HEK293T (cell line): ENCODE measurements at regions not wholly inside any gene's neighbourhood (a gene's known extent, or its start where the extent isn't known, plus 50 kb on each side); places are given as distances from the start of the nearest gene placed in this dataset.

Experiments
- CTCF ChIA-PET: fragments of 350-600 bp; formaldehyde crosslinking; extraction: SDS; loops from one replicate; lab custom pipeline; 2021; ENCODE audit warnings: antibody characterized with exemption, inconsistent platforms; lab: Yijun Ruan, JAX
- POLR2A ChIA-PET: fragments of 350-600 bp; formaldehyde crosslinking; extraction: SDS; loops from one replicate; lab custom pipeline; 2020; ENCODE audit warnings: antibody characterized with exemption, inconsistent platforms; lab: Yijun Ruan, JAX
- DNase-seq: peaks from one replicate; pipeline ENCODE4 v3.0.0; 2012; ENCODE audit warnings: mixed read lengths; ENCODE audit errors: extremely low spot score
- ARNT ChIP-seq: fragments of 450-650 bp; IDR thresholded peaks from 2 replicates; pipeline ENCODE4 v1.6.1; 2017; ENCODE audit warnings: mild to moderate bottlenecking
- BHLHE40 ChIP-seq: fragments of 450-650 bp; IDR thresholded peaks from 2 replicates; pipeline ENCODE4 v1.6.1; 2016; ENCODE audit warnings: mild to moderate bottlenecking, moderate library complexity, borderline replicate concordance
- CTBP1 ChIP-seq: fragments of 450-650 bp; IDR thresholded peaks from 2 replicates; pipeline ENCODE4 v1.6.1; 2016; ENCODE audit warnings: borderline replicate concordance
- ELF4 ChIP-seq: fragments of 450-650 bp; IDR thresholded peaks from 2 replicates; pipeline ENCODE4 v1.6.1; 2017; ENCODE audit warnings: antibody characterized with exemption
- FOXA1 ChIP-seq: fragments of 450-650 bp; IDR thresholded peaks from 2 replicates; pipeline ENCODE4 v1.6.1; 2016; ENCODE audit warnings: mild to moderate bottlenecking
- FOXK2 ChIP-seq: fragments of 450-650 bp; IDR thresholded peaks from 2 replicates; pipeline ENCODE4 v1.6.1; 2016; ENCODE audit warnings: mild to moderate bottlenecking
- FOXM1 ChIP-seq: fragments of 450-650 bp; IDR thresholded peaks from 2 replicates; pipeline ENCODE4 v1.6.1; 2017; ENCODE audit warnings: mild to moderate bottlenecking, borderline replicate concordance
- HDGF ChIP-seq: fragments of 450-650 bp; IDR thresholded peaks from 2 replicates; pipeline ENCODE4 v1.6.1; 2017; ENCODE audit warnings: antibody characterized with exemption, borderline replicate concordance
- L3MBTL2 ChIP-seq: fragments of 450-650 bp; conservative IDR thresholded peaks from 2 replicates; pipeline ENCODE4 v1.6.1; 2016; ENCODE audit warnings: mild to moderate bottlenecking
- LEF1 ChIP-seq: fragments of 450-650 bp; IDR thresholded peaks from 2 replicates; pipeline ENCODE4 v1.6.1; 2017; ENCODE audit warnings: mild to moderate bottlenecking, borderline replicate concordance
- NFRKB ChIP-seq: fragments of 450-650 bp; IDR thresholded peaks from 2 replicates; pipeline ENCODE4 v1.6.1; 2016; ENCODE audit warnings: mild to moderate bottlenecking, moderate library complexity
- PKNOX1 ChIP-seq: fragments of 450-650 bp; IDR thresholded peaks from 2 replicates; pipeline ENCODE4 v1.6.1; 2016
- SP1 ChIP-seq: fragments of 450-650 bp; IDR thresholded peaks from 2 replicates; pipeline ENCODE4 v1.6.1; 2017
- SUZ12 ChIP-seq: fragments of 450-650 bp; IDR thresholded peaks from 2 replicates; pipeline ENCODE4 v1.6.1; 2016; ENCODE audit warnings: mild to moderate bottlenecking
- TARDBP ChIP-seq: fragments of 450-650 bp; IDR thresholded peaks from 2 replicates; pipeline ENCODE4 v1.6.1; 2016
- ZNF384 ChIP-seq: fragments of 450-650 bp; IDR thresholded peaks from 2 replicates; pipeline ENCODE4 v1.6.1; 2016

- ChIA-PET POLR2A (no interaction called here), CTCF (interaction anchor here (1.3 kb wide), 1 partner anchor 144 kb away, joined by 4 read pairs; no protein-coding TSS in a partner anchor)
- TF ChIP-seq BHLHE40: no peak
- no peak for TF ChIP-seq L3MBTL2
- no peak for TF ChIP-seq SUZ12
- no peak for DNase-seq
These were observed 262.6 kb downstream of the ADAMTS20 start for GRCh38 chr12:43289426-43289801.

GRCh38 chr12:43288671-43289425, 263.2 kb downstream of the ADAMTS20 start:
- TF ChIP-seq TARDBP: no peak
- no peak for TF ChIP-seq L3MBTL2
- TF ChIP-seq HDGF: no peak
- DNase-seq: peak; percentile 9
- ChIA-PET CTCF (no interaction called here), POLR2A (interaction anchor here (1.5 kb wide), 1 partner anchor 43 kb away, joined by 3 read pairs; no protein-coding TSS in a partner anchor)

- no peak for TF ChIP-seq L3MBTL2
- TF ChIP-seq LEF1: no peak
- TF ChIP-seq ELF4: no peak
- TF ChIP-seq FOXM1: no peak
- TF ChIP-seq HDGF: no peak
- no peak for TF ChIP-seq ARNT
- no peak for TF ChIP-seq NFRKB
- TF ChIP-seq CTBP1: no peak
- no peak for TF ChIP-seq TARDBP
- no peak for TF ChIP-seq SUZ12
- TF ChIP-seq BHLHE40: no peak
- TF ChIP-seq SP1: no peak
- TF ChIP-seq FOXK2: no peak
- ChIA-PET CTCF (interaction anchor here (1.2 kb wide), 1 partner anchor 183 kb away, joined by 4 read pairs; no protein-coding TSS in a partner anchor), POLR2A (interaction anchor here (1.5 kb wide), 1 partner anchor 44 kb away, joined by 3 read pairs; no protein-coding TSS in a partner anchor)
- DNase-seq: peak; percentile 17
These were observed 264.2 kb downstream of the ADAMTS20 start for GRCh38 chr12:43287706-43288383.

- DNase-seq: no peak
- POLR2A ChIA-PET: no interaction called here
- TF ChIP-seq SUZ12 (no peak), ARNT (no peak), BHLHE40 (no peak), NFRKB (no peak), TARDBP (no peak), SP1 (no peak), FOXK2 (no peak), ELF4 (no peak), PKNOX1 (no peak), LEF1 (no peak), FOXA1 (no peak)
- CTCF ChIA-PET: interaction anchor here (1.2 kb wide), 1 partner anchor 182 kb away, joined by 4 read pairs; no protein-coding TSS in a partner anchor
These were observed 265.0 kb downstream of the ADAMTS20 start for GRCh38 chr12:43286986-43287385.

GRCh38 chr12:43285159-43285598, 266.8 kb downstream of the ADAMTS20 start:
- no peak for DNase-seq
- TF ChIP-seq TARDBP (no peak), FOXM1 (no peak), NFRKB (no peak), FOXK2 (no peak), ARNT (no peak), ZNF384 (no peak), BHLHE40 (no peak), L3MBTL2 (no peak), LEF1 (no peak), HDGF (no peak), SP1 (no peak), PKNOX1 (no peak), FOXA1 (no peak), CTBP1 (no peak), ELF4 (no peak), SUZ12 (no peak)
- ChIA-PET CTCF (no interaction called here), POLR2A (no interaction called here)

- CTCF ChIA-PET: no interaction called here
- POLR2A ChIA-PET: no interaction called here
- DNase-seq: no peak
- TF ChIP-seq L3MBTL2: no peak
These were observed 267.4 kb downstream of the ADAMTS20 start for GRCh38 chr12:43284486-43285158.

- POLR2A ChIA-PET: no interaction called here
- DNase-seq: no peak
- TF ChIP-seq TARDBP (no peak), ZNF384 (no peak), NFRKB (no peak), L3MBTL2 (no peak), CTBP1 (no peak), HDGF (no peak), FOXM1 (no peak), ELF4 (no peak), BHLHE40 (no peak), ARNT (no peak), SUZ12 (no peak), LEF1 (no peak), SP1 (no peak), FOXA1 (no peak), FOXK2 (no peak), PKNOX1 (no peak)
- CTCF ChIA-PET: interaction anchor here (0.9 kb wide), 1 partner anchor 179 kb away, joined by 3 read pairs; no protein-coding TSS in a partner anchor
These were observed 268.8 kb downstream of the ADAMTS20 start for GRCh38 chr12:43283206-43283605.
